ENCODE measurements at regions not wholly inside any gene's neighbourhood (a gene's known extent, or its start where the extent isn't known, plus 50 kb on each side); places are given as distances from the start of the nearest gene placed in this dataset.

- intact Hi-C loops (cut with DNase I), result no loop called here
- no peak for TF ChIP-seq CTCF (IDR thresholded peaks at IDR 0.05)
- H3K27me3 ChIP-seq, result no peaks in the 10 kb centered on the region
Observed at GRCh38 chr1:2920421-2921015, 100.7 kb upstream of the ACTRT2 start.

DNA sequence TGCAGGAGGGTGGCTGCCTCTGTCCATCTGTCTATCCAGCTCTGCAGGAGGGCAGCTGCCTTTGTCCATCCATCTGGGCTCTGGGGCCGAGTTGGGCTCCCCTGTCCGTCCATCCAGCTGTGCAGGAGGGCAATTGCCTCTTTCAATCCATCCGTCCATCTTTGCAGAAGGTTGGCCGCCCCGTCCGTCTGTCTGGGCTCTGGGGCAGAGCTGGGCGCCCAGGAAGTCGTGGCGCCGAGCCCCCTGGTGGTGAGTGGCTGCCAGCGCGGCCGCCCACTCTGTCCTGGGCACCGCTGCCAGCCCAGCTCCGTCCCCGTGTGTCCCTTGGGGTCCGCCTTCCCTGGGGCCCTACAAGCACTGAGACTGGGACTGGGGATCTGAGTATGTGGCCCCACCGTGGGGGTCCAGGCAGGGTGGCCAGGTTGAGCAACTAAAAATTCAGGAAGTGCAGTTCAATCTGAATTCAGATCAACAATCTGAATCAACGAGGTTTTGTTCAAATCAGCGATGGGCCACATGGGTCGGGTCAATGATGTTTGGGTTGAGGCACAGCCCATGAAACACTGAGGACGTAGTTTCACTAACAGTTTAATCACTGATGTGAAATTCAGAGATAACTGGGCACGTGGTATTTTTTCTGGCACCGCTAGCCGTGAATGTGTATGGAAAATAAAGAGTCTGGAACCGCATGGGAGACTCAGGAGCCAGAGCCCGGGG, 99.1 kb upstream of the ACTRT2 start:
- Histone ChIP-seq H3K4me3 (no peak overlapping the region), H3K36me3 (no peaks in the 10 kb centered on the region), H3K27ac (peak overlapping the region in 1 of 2 donors; percentile 0), H3K27me3 (no peaks in the 10 kb centered on the region), H3K4me1 (peaks cover 3 to 28% of the 10 kb centered on the region in 2 donors), H3K9me3 (no peaks in the 10 kb centered on the region)
- intact Hi-C loops (cut with DNase I), result loop anchor here (2.0 kb wide), 1 partner anchor 47 kb away; no protein-coding TSS in a partner anchor
- peak; percentile 53 to 62 (median 56) for TF ChIP-seq CTCF (IDR thresholded peaks at IDR 0.05)
- no peak for DNase-seq (ENCODE audit: low spot score in 2 of 2)

More at GRCh38 chr1:2920421-2921015, 100.7 kb upstream of the ACTRT2 start:
- H3K27ac ChIP-seq, result no peak overlapping the region
- no peak for DNase-seq (ENCODE audit: low spot score in 2 of 2)
- H3K4me1 ChIP-seq, result peaks cover 0 to 15% of the 10 kb centered on the region in 2 donors
- no peak overlapping the region for H3K4me3 ChIP-seq
- H3K9me3 ChIP-seq, result no peaks in the 10 kb centered on the region
- H3K36me3 ChIP-seq, result no peaks in the 10 kb centered on the region

GRCh38 chr1:2923351-2923750, 97.9 kb upstream of the ACTRT2 start:
- Histone ChIP-seq H3K4me3 (no peak overlapping the region), H3K27me3 (no peaks in the 10 kb centered on the region), H3K4me1 (peaks cover 9 to 37% of the 10 kb centered on the region in 2 donors), H3K27ac (no peak overlapping the region), H3K9me3 (no peaks in the 10 kb centered on the region), H3K36me3 (no peaks in the 10 kb centered on the region)
- intact Hi-C loops (cut with DNase I), result loop anchor here (2.0 kb wide), 1 partner anchor 49 kb away; no protein-coding TSS in a partner anchor
- TF ChIP-seq CTCF (IDR thresholded peaks at IDR 0.05), result no peak
- no peak for DNase-seq (ENCODE audit: low spot score in 2 of 2)

GRCh38 chr1:2925291-2925690, 96.0 kb upstream of the ACTRT2 start:
- Histone ChIP-seq H3K4me1 (peaks cover 12 to 42% of the 10 kb centered on the region in 2 donors), H3K36me3 (no peaks in the 10 kb centered on the region), H3K4me3 (no peak overlapping the region), H3K27me3 (no peaks in the 10 kb centered on the region), H3K9me3 (peaks cover 3 to 8% of the 10 kb centered on the region in 2 donors), H3K27ac (peak overlapping the region in 1 of 2 donors; percentile 95)
- no peak for DNase-seq (ENCODE audit: low spot score in 2 of 2)
- no peak for TF ChIP-seq CTCF (IDR thresholded peaks at IDR 0.05)
- intact Hi-C loops (cut with DNase I), result loop anchor here (5.0 kb wide), 6 partner anchors 42 to 497 kb away; no protein-coding TSS in a partner anchor

DNA sequence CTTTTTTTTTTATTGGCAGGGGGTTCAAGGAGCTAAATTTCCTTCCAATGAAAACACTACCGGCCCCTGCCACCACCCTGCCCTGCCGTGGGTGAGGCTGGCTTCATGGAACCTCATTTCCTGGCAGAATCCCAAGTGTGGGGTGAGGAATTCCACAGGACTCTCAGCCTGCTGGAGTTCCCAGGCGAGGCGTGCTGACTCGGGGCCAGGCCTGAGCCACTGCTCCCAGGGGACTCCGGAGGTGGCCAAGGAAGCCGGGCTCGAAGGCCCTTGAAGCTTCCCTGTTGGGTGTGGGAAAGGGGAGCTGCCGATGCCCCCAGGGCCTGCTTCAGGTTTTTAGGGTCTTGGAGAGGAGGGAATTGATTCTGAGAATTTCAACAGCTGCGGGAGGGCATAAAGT, 95.3 kb upstream of the ACTRT2 start:
- no peaks in the 10 kb centered on the region for H3K36me3 ChIP-seq
- H3K9me3 ChIP-seq, result peaks cover 4 to 8% of the 10 kb centered on the region in 2 donors
- DNase-seq (ENCODE audit: low spot score in 2 of 2), result peak; percentile 38 to 94
- H3K4me1 ChIP-seq, result peaks cover 12 to 42% of the 10 kb centered on the region in 2 donors
- no peaks in the 10 kb centered on the region for H3K27me3 ChIP-seq
- no peak overlapping the region for H3K4me3 ChIP-seq
- no peak for TF ChIP-seq CTCF (IDR thresholded peaks at IDR 0.05)
- intact Hi-C loops (cut with DNase I), result loop anchor here (5.0 kb wide), 6 partner anchors 41 to 496 kb away; no protein-coding TSS in a partner anchor
- peak overlapping the region; percentile 92 to 95 for H3K27ac ChIP-seq
